ENCODE measurements at regions not wholly inside any gene's neighbourhood (a gene's known extent, or its start where the extent isn't known, plus 50 kb on each side); places are given as distances from the start of the nearest gene placed in this dataset.

- TF ChIP-seq CTCF (IDR thresholded peaks at IDR 0.05; ENCODE audit: low read depth, low read length, missing input control) (no peak), NR2F2 (IDR thresholded peaks at IDR 0.05) (no peak), TAF1 (conservative IDR thresholded peaks at IDR 0.05) (no peak), HNF4A (conservative IDR thresholded peaks at IDR 0.05) (no peak), EGR1 (IDR thresholded peaks at IDR 0.05; ENCODE audit: low read depth in 2 of 2) (no peak), YY1 (IDR thresholded peaks at IDR 0.05) (no peak), GABPA (IDR thresholded peaks at IDR 0.05 in 1 of 2, conservative IDR thresholded peaks at IDR 0.05 in 1 of 2) (no peak), FOXA1 (IDR thresholded peaks at IDR 0.05) (no peak)
- TF ChIP-seq, protein P1, sequence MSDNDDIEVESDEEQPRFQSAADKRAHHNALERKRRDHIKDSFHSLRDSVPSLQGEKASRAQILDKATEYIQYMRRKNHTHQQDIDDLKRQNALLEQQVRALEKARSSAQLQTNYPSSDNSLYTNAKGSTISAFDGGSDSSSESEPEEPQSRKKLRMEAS (IDR thresholded peaks at IDR 0.05): no peak
- TF ChIP-seq, protein P2, sequence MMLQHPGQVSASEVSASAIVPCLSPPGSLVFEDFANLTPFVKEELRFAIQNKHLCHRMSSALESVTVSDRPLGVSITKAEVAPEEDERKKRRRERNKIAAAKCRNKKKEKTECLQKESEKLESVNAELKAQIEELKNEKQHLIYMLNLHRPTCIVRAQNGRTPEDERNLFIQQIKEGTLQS (IDR thresholded peaks at IDR 0.05): no peak
These were observed 344.9 kb downstream of the SMOC2 start (continued) for GRCh38 chr6:168785720-168786511.

DNA sequence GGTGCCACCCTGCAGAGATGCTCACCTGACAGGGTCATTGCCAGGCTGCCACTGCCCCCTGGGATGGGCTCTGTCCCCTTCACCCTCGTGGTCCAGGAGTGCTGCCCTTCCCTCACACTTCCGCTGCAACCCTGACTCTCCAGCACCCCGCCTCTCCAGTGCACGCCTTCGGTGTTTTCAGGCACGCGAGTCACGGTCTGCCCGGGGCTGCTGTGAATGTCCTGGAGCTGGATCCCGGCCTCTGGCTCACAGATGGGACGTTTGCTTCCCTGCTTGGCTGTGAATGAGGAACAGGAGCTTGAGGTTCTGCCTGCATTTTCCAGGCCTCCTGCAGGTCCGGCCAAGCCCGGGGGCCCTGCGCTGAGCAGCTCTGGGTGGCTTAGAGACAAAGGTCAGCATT lies 343.4 kb downstream of the SMOC2 start:
- no peaks in the 10 kb centered on the region for H3K27me3 ChIP-seq (ENCODE audit: control insufficient read depth in 4 of 4, insufficient read depth in 4 of 4, low read length in 3 of 4)
- H3K9me3 ChIP-seq (ENCODE audit: control insufficient read depth in 4 of 4, low read length in 3 of 4): peaks cover 0 to 4% (median under 1%) of the 10 kb centered on the region in 4 donors
- no peak overlapping the region for H3K9ac ChIP-seq (ENCODE audit: low read depth in 1 of 2, low read length in 2 of 2)
- WGBS: 84% methylated on average over 14 of the region's 14 CpGs
- no peak for DNase-seq (ENCODE audit: low spot score)
- TF ChIP-seq, protein P2 (IDR thresholded peaks at IDR 0.05): no peak
- TF ChIP-seq, protein P1 (IDR thresholded peaks at IDR 0.05): no peak
- TF ChIP-seq HNF4A (conservative IDR thresholded peaks at IDR 0.05) (no peak), NR2F2 (IDR thresholded peaks at IDR 0.05) (no peak), SP1 (IDR thresholded peaks at IDR 0.05) (no peak), RAD21 (IDR thresholded peaks at IDR 0.05) (no peak), FOXA1 (IDR thresholded peaks at IDR 0.05) (no peak), EGR1 (IDR thresholded peaks at IDR 0.05; ENCODE audit: low read depth in 2 of 2) (no peak), FOXA2 (IDR thresholded peaks at IDR 0.05) (no peak), TAF1 (conservative IDR thresholded peaks at IDR 0.05) (no peak), REST (IDR thresholded peaks at IDR 0.05) (no peak), JUND (IDR thresholded peaks at IDR 0.05) (no peak), GABPA (IDR thresholded peaks at IDR 0.05 in 1 of 2, conservative IDR thresholded peaks at IDR 0.05 in 1 of 2) (no peak), CTCF (IDR thresholded peaks at IDR 0.05; ENCODE audit: low read depth, low read length, missing input control) (no peak), YY1 (IDR thresholded peaks at IDR 0.05) (no peak), HNF4G (IDR thresholded peaks at IDR 0.05) (no peak), RXRA (IDR thresholded peaks at IDR 0.05) (no peak)
- TF ChIP-seq, protein P3, sequence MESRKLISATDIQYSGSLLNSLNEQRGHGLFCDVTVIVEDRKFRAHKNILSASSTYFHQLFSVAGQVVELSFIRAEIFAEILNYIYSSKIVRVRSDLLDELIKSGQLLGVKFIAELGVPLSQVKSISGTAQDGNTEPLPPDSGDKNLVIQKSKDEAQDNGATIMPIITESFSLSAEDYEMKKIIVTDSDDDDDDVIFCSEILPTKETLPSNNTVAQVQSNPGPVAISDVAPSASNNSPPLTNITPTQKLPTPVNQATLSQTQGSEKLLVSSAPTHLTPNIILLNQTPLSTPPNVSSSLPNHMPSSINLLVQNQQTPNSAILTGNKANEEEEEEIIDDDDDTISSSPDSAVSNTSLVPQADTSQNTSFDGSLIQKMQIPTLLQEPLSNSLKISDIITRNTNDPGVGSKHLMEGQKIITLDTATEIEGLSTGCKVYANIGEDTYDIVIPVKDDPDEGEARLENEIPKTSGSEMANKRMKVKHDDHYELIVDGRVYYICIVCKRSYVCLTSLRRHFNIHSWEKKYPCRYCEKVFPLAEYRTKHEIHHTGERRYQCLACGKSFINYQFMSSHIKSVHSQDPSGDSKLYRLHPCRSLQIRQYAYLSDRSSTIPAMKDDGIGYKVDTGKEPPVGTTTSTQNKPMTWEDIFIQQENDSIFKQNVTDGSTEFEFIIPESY (IDR thresholded peaks at IDR 0.05): no peak
- no peaks in the 10 kb centered on the region for H3K36me3 ChIP-seq (ENCODE audit: control insufficient read depth in 4 of 4, insufficient read depth in 3 of 4, low read depth in 1 of 4, low read length in 3 of 4)
- H3K4me1 ChIP-seq (ENCODE audit: control insufficient read depth in 4 of 4, insufficient read depth in 4 of 4, low read length in 3 of 4): no peaks in the 10 kb centered on the region
- no peak overlapping the region for H3K27ac ChIP-seq (ENCODE audit: low read depth in 1 of 2, low read length in 2 of 2)
- no peak overlapping the region for H3K4me3 ChIP-seq (ENCODE audit: low read depth in 1 of 3, low read length in 3 of 3)

Measured in liver (tissue), 8 donors.